GM21360 (cell line): ENCODE measurements at regions not wholly inside any gene's neighbourhood (a gene's known extent, or its start where the extent isn't known, plus 50 kb on each side); places are given as distances from the start of the nearest gene placed in this dataset.
"Not testable (repeated sequence)": the region's sequence is repeated elsewhere in the genome, so short reads cannot be mapped to it uniquely, and the experiment has no call there.

Source experiments
- ATAC-seq: cut with Tn5 transposase; IDR thresholded peaks from one replicate; pipeline ENCODE4 v1.9.1; 2021; ENCODE audit warnings: mild to moderate bottlenecking, moderate library complexity; ENCODE audit not compliant: unreplicated experiment

GRCh38 chr6:119533603-119534279, 184.2 kb upstream of the MAN1A1 start:
- peak; percentile 76 for ATAC-seq

- ATAC-seq: no peak
Measured at GRCh38 chr6:119527231-119527578, 177.6 kb upstream of the MAN1A1 start.

GRCh38 chr6:119526561-119527230, 177.1 kb upstream of the MAN1A1 start:
- no peak for ATAC-seq

- ATAC-seq: no peak
Measured at GRCh38 chr6:119524410-119524809, 174.8 kb upstream of the MAN1A1 start.

GRCh38 chr6:119523556-119523955, 174.0 kb upstream of the MAN1A1 start:
- ATAC-seq: no peak

- no peak for ATAC-seq
Measured at GRCh38 chr6:119521251-119521650, 171.7 kb upstream of the MAN1A1 start.

- no peak for ATAC-seq
Measured at GRCh38 chr6:119517428-119517827, 167.9 kb upstream of the MAN1A1 start.

GRCh38 chr6:119514345-119514744, 164.8 kb upstream of the MAN1A1 start:
- ATAC-seq: no peak

- ATAC-seq: no peak
Measured at GRCh38 chr6:119511024-119511423, 161.5 kb upstream of the MAN1A1 start.

- no peak for ATAC-seq
Measured at GRCh38 chr6:119510246-119510645, 160.7 kb upstream of the MAN1A1 start.

- no peak for ATAC-seq
Measured at GRCh38 chr6:119506631-119507174, 157.1 kb upstream of the MAN1A1 start.

GRCh38 chr6:119501798-119502483, 152.4 kb upstream of the MAN1A1 start:
- ATAC-seq: peak; percentile 70

GRCh38 chr6:119499797-119500196, 150.2 kb upstream of the MAN1A1 start:
- ATAC-seq: no peak

- ATAC-seq: no peak
Measured at GRCh38 chr6:119497988-119498727, 148.6 kb upstream of the MAN1A1 start.

GRCh38 chr6:119495230-119495683, 145.7 kb upstream of the MAN1A1 start:
- no peak for ATAC-seq

- ATAC-seq: no peak
Measured at GRCh38 chr6:119493980-119494379, 144.4 kb upstream of the MAN1A1 start.

GRCh38 chr6:119491112-119491511, 141.6 kb upstream of the MAN1A1 start:
- ATAC-seq: not testable (repeated sequence)

- ATAC-seq: not testable (repeated sequence)
Measured at GRCh38 chr6:119490050-119490449, 140.5 kb upstream of the MAN1A1 start.

GRCh38 chr6:119484598-119484997, 135.0 kb upstream of the MAN1A1 start:
- no peak for ATAC-seq

GRCh38 chr6:119483908-119484307, 134.3 kb upstream of the MAN1A1 start:
- ATAC-seq: no peak

GRCh38 chr6:119482850-119483285, 133.3 kb upstream of the MAN1A1 start:
- no peak for ATAC-seq
